ENCODE measurements at regions not wholly inside any gene's neighbourhood (a gene's known extent, or its start where the extent isn't known, plus 50 kb on each side); places are given as distances from the start of the nearest gene placed in this dataset.
A peak's percentile ranks its signal among the peaks of the same experiment; 100 is the strongest.

DNA sequence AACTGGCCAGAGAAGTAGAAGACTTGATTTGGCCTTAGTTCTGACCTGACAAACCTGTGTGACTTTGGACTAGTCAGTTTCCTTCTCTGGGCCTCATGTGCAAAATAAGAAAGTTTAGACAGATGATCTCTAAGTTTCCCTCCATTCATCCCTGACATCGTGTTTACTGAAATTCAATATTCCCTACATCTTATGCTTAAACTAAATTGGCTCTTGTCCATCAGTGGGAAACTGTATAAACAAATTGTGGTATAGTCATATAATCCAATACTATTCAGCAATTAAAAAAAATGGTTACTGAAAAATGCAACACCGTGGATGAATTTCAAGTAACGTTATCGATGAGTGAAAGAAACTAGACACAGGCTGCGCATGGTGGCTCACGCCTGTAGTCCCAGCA is 64.4 kb upstream of the HRH1 start:
- no peak for DNase-seq (ENCODE audit: low read depth)

DNA sequence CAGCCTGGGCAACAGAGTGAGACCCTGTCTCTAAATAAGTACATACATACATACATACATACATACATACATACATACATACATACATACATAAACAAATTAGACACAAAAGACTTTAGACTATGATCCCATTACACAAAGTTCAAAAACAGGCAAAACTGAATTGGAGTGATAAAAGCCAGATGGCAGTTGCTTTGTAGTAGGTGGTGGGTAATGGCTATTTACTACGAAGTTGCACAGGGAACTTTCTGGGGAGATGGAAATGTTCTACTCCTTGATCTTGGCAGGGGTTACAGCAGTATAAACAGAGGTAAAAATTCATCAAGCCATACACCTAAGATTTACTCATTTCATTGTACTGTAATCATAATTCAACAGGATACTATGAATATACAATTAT is 63.7 kb upstream of the HRH1 start:
- DNase-seq (ENCODE audit: low read depth): no peak

DNA sequence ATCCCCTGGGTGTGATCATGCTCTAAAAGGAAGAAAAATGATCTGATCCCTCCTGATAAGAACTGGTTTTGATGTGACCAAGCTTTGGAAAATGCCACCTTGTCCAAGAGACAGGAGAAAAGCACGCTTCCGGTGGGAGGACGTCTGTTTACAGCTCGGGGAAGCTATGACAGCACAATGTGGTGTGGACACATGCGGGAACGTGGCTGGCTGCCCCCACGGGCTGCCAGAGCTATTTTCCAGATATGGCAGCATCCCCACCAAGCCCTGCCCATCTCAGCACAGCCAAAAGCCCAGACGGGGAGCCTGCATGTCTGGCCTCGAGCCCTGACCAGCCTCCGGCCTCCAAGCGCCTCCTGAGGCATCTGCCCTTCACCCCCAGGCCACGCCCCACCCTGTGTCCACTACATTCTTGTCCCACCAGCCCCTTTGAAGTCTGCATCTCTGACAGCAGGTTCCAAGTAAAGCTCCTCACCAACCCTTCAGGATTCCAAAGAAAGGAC is 63.2 kb upstream of the HRH1 start:
- no peak for DNase-seq (ENCODE audit: low read depth)

DNA sequence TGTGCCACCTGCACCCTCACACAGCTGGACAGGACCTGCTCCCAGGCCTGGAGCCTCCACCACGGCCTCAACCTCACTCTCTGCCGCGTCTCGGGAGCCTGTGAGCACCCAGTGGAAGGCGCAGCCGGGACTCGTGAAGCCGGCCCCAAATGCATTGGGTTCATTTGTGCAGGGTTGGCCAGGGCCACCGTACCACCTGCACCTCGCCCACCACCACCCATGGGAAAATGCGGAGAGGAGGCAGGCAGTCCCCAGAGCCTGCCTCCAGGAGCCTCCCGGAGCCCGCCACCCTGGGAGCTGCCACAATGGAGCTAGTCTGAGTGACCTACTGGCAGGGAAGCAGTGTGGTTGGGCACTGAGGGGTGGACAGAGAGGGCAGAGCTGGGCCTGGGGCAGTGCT is 62.5 kb upstream of the HRH1 start:
- DNase-seq (ENCODE audit: low read depth): no peak

DNA sequence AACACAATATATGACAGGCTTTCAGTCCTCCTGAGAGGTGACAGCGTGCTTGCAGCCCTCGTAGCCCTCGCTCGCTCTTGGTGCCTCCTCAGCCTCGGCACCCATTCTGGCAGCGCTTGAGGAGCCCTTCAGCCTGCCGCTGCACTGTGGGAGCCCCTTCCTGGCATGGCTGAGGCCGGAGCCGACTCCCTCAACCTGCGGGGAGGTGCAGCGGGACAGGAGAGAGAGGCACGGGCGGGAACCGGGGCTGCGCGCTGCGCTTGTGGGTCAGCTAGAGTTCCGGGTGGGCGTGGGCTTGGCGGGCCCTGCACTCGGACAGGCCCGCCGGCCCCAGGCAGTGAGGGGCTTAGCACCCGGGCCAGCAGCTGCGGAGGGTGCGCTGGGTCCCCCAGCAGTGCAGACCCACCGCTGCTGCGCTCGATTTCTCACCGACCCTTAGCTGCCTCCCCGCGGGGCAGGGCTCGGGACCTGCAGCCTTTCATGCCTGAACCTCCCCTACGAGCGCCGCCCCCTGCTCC is 60.4 kb upstream of the HRH1 start:
- DNase-seq (ENCODE audit: low read depth): no peak

DNA sequence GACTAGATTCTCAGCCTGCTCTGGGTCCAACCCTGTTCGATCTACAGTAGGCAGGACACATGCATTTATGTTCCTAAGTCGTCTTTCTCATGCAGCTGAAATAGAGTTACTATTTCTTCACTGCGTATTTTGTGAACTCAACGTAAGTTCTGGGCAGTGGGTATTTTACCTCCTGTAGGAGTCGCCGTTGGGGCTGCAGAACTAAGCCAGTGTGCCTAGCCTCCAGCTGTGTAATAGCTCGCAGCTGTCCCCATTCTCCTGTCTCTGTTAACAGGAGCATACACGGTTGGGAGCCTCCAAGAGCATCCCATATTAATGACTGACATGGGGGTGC is 58.4 kb upstream of the HRH1 start:
- no peak for DNase-seq (ENCODE audit: low read depth)

DNA sequence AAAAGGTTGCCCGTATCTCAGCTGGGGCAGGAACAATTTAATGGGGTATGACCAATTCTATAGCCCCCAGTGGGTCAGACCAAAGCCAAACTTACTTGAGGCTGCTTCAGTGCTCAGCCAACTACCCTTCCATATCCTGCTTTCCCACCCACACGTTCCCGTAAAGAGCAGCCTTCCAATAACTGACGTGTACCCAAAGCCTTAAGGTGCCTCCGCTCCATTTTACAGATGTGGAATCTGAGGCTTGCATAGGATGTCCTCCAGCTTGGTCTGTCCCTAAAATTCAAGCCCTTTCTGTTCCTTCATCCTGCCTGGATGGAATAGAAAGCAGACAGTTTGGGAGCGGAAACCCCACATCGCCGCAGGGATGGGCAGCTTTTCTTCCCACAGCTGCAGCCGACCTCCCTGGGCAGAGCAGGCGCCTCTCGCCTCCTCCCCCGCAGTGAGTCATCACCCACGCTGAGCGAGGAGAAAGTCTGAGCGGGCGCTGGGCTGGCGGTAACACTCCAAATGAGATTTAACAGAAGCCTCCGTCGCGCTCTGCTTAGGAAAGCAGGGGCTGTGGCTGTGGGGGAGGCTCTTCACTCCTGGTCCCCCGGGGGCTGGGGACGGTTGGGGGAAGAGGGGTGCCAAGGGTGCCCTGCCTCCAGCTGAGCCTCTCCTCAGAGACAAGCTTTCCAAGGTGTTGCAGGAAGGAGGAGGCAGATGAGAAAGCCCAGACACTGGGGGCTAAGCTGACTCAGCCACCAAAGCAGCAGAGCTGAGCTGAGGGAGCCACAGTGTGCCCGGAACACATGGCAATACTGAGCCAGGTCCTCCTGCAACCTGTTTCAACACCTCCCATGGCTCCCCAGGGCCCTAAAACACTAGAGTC is 57.8 kb upstream of the HRH1 start:
- DNase-seq (ENCODE audit: low read depth): peak; percentile 93

DNA sequence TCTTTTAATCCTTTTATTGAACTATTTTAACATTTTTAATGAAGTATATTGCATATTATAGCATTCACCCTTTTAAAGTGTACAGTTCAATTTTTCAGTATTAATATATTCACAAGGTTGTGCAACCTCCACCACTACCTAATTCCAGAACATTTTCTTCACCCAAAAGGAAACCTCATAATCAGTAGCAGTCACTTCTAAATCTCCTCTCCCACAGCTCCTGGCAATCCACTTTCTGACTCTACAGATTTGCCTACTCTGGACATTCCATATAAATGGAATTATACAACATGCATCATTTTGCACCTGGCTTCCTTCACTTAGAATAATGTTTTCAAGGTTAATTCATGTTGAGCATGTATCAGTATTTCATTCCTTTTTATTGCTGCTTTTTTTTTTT is 55.0 kb upstream of the HRH1 start:
- DNase-seq (ENCODE audit: low read depth): no peak
